ENCODE measurements at regions not wholly inside any gene's neighbourhood (a gene's known extent, or its start where the extent isn't known, plus 50 kb on each side); places are given as distances from the start of the nearest gene placed in this dataset.
"Not testable (repeated sequence)": the region's sequence is repeated elsewhere in the genome, so short reads cannot be mapped to it uniquely, and the experiment has no call there.

GRCh38 chr4:147250062-147250461, 230.8 kb upstream of the EDNRA start:
- H3K9me3 ChIP-seq (ENCODE audit: control insufficient read depth, low read depth, low read length) = no peaks in the 10 kb centered on the region
- no peak overlapping the region for H3K4me3 Mint-ChIP-seq
- TF ChIP-seq, protein P1, sequence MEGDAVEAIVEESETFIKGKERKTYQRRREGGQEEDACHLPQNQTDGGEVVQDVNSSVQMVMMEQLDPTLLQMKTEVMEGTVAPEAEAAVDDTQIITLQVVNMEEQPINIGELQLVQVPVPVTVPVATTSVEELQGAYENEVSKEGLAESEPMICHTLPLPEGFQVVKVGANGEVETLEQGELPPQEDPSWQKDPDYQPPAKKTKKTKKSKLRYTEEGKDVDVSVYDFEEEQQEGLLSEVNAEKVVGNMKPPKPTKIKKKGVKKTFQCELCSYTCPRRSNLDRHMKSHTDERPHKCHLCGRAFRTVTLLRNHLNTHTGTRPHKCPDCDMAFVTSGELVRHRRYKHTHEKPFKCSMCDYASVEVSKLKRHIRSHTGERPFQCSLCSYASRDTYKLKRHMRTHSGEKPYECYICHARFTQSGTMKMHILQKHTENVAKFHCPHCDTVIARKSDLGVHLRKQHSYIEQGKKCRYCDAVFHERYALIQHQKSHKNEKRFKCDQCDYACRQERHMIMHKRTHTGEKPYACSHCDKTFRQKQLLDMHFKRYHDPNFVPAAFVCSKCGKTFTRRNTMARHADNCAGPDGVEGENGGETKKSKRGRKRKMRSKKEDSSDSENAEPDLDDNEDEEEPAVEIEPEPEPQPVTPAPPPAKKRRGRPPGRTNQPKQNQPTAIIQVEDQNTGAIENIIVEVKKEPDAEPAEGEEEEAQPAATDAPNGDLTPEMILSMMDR (conservative IDR thresholded peaks at IDR 0.05) = no peak; the same call in 2 of the 3 replicates
- H3K79me2 ChIP-seq (ENCODE audit: insufficient read depth, low read length) = no peaks in the 10 kb centered on the region
- H3K79me1 ChIP-seq (ENCODE audit: insufficient read depth, low read depth, low read length, poor library complexity, severe bottlenecking) = no peaks in the 10 kb centered on the region
- H2BK5ac ChIP-seq (ENCODE audit: insufficient read length, low read length) = no peak overlapping the region
- H3K27me3 Mint-ChIP-seq (ENCODE audit: low read depth) = no peaks in the 10 kb centered on the region
- H3K27ac ChIP-seq (ENCODE audit: insufficient read length, low read depth, low read length) = no peak overlapping the region
- H3K18ac ChIP-seq (ENCODE audit: insufficient read length, low read depth, low read length) = no peak overlapping the region
- H4K20me1 ChIP-seq (ENCODE audit: control insufficient read depth, insufficient read depth, insufficient read length) = no peaks in the 10 kb centered on the region
- no peak overlapping the region for H2AFZ ChIP-seq (ENCODE audit: low read length)
- peaks cover 0 to 10% (median 4%) of the 10 kb centered on the region in 3 experiments; a peak in 5 of 7 replicates for H3K36me3 Mint-ChIP-seq (ENCODE audit: insufficient read depth in 1 of 3, low read depth in 3 of 3)
- no peaks in the 10 kb centered on the region for H3K4me1 ChIP-seq (ENCODE audit: insufficient read depth, low read length)
- H3T11ph ChIP-seq (ENCODE audit: low read length) = no peak overlapping the region
- no peak overlapping the region for H3K4me2 ChIP-seq (ENCODE audit: insufficient read depth, insufficient read length, low read length)
- DNase-seq = no peak
- H3K27me3 ChIP-seq (ENCODE audit: insufficient read depth, low read length) = no peaks in the 10 kb centered on the region; the same call in 1 of the 2 replicates
- H3K56ac ChIP-seq (ENCODE audit: insufficient read length, low read depth, low read length) = no peak overlapping the region
- no peak overlapping the region for H3K14ac ChIP-seq (ENCODE audit: insufficient read depth, low read length)
- no peak overlapping the region for H2BK15ac ChIP-seq (ENCODE audit: low read depth, low read length)
- H3K4ac ChIP-seq (ENCODE audit: low read depth, low read length) = no peak overlapping the region
- H3K23me2 ChIP-seq (ENCODE audit: insufficient read length, low read depth, low read length, poor library complexity, severe bottlenecking) = no peaks in the 10 kb centered on the region
- no peak overlapping the region for H4K91ac ChIP-seq (ENCODE audit: insufficient read length, low read depth, low read length)
- H3K27ac Mint-ChIP-seq = no peak overlapping the region
- H3K9me3 Mint-ChIP-seq = peaks cover 11 to 20% of the 10 kb centered on the region in 2 experiments
- no peak overlapping the region for H4K8ac ChIP-seq (replicated peaks; ENCODE audit: insufficient read length, low read depth, low read length)
- H2BK20ac ChIP-seq (ENCODE audit: low read depth, low read length, poor library complexity, severe bottlenecking) = no peak overlapping the region
- H3K4me1 Mint-ChIP-seq = peaks cover 4 to 5% of the 10 kb centered on the region in 2 experiments; a peak in 3 of 4 replicates
- no peak overlapping the region for H2AK5ac ChIP-seq (ENCODE audit: insufficient read length, low read length)
- H2BK12ac ChIP-seq (ENCODE audit: insufficient read length, low read depth, low read length) = no peak overlapping the region
- no peak overlapping the region for H2BK120ac ChIP-seq (ENCODE audit: low read depth, low read length, poor library complexity, severe bottlenecking)
- no peak overlapping the region for H3K9ac ChIP-seq (ENCODE audit: extremely low read depth, insufficient read length, low read length)
- no peak overlapping the region for H3K23ac ChIP-seq (ENCODE audit: insufficient read length, low read depth, low read length)
- H4K5ac ChIP-seq (ENCODE audit: insufficient read length, low read depth, low read length) = no peak overlapping the region

DNA sequence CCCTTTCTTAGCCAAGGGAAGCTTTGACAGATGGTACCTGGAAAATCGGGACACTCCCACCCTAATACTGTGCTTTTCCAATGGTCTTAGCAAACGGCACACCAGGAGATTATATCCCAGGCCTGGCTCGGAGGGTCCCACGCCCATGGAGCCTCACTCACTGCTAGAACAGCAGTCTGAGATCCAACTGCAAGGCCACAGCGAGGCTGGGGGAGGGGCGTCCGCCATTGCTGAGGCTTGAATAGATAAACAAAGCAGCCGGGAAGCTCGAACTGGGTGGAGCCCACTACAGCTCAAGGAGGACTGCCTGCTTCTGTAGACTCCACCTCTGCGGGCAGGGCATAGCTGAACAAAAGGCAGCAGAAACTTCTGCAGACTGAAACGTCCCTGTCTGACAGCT, 225.6 kb upstream of the EDNRA start:
- H3K4me1 Mint-ChIP-seq; H3K23ac ChIP-seq (ENCODE audit: insufficient read length, low read depth, low read length); H3K23me2 ChIP-seq (ENCODE audit: insufficient read length, low read depth, low read length, poor library complexity, severe bottlenecking); H2BK12ac ChIP-seq (ENCODE audit: insufficient read length, low read depth, low read length); H3K9me3 ChIP-seq (ENCODE audit: control insufficient read depth, low read depth, low read length); H4K8ac ChIP-seq (replicated peaks; ENCODE audit: insufficient read length, low read depth, low read length); H2BK5ac ChIP-seq (ENCODE audit: insufficient read length, low read length); H3K4me3 Mint-ChIP-seq; H3K79me2 ChIP-seq (ENCODE audit: insufficient read depth, low read length); H3K4ac ChIP-seq (ENCODE audit: low read depth, low read length); H4K5ac ChIP-seq (ENCODE audit: insufficient read length, low read depth, low read length); H3K14ac ChIP-seq (ENCODE audit: insufficient read depth, low read length); H2AK5ac ChIP-seq (ENCODE audit: insufficient read length, low read length); H2BK120ac ChIP-seq (ENCODE audit: low read depth, low read length, poor library complexity, severe bottlenecking); H3K18ac ChIP-seq (ENCODE audit: insufficient read length, low read depth, low read length); H3K4me2 ChIP-seq (ENCODE audit: insufficient read depth, insufficient read length, low read length); H2BK15ac ChIP-seq (ENCODE audit: low read depth, low read length); DNase-seq; H2AFZ ChIP-seq (ENCODE audit: low read length); H3T11ph ChIP-seq (ENCODE audit: low read length); H4K91ac ChIP-seq (ENCODE audit: insufficient read length, low read depth, low read length); H3K27ac ChIP-seq (ENCODE audit: insufficient read length, low read depth, low read length); H3K56ac ChIP-seq (ENCODE audit: insufficient read length, low read depth, low read length); H2BK20ac ChIP-seq (ENCODE audit: low read depth, low read length, poor library complexity, severe bottlenecking); H3K79me1 ChIP-seq (ENCODE audit: insufficient read depth, low read depth, low read length, poor library complexity, severe bottlenecking); H4K20me1 ChIP-seq (ENCODE audit: control insufficient read depth, insufficient read depth, insufficient read length); H3K9ac ChIP-seq (ENCODE audit: extremely low read depth, insufficient read length, low read length); H3K27me3 Mint-ChIP-seq (ENCODE audit: low read depth); H3K27ac Mint-ChIP-seq; H3K4me1 ChIP-seq (ENCODE audit: insufficient read depth, low read length); H3K27me3 ChIP-seq (ENCODE audit: insufficient read depth, low read length): not testable (repeated sequence)
- H3K9me3 Mint-ChIP-seq = peaks cover 21 to 24% of the 10 kb centered on the region in 2 experiments
- WGBS (ENCODE audit: extremely low coverage, insufficient read length, low lambda C conversion rate) = no CpG with 5 or more reads among the region's 11 CpGs
- H3K36me3 Mint-ChIP-seq (ENCODE audit: insufficient read depth in 1 of 3, low read depth in 3 of 3) = peaks cover 0 to 10% (median 4%) of the 10 kb centered on the region in 3 experiments; a peak in 6 of 7 replicates

All from H9 (cell line).